ENCODE measurements at regions not wholly inside any gene's neighbourhood (a gene's known extent, or its start where the extent isn't known, plus 50 kb on each side); places are given as distances from the start of the nearest gene placed in this dataset.

GRCh38 chr13:89673789-89674311 is 1673.6 kb upstream of the MIR17HG start:
- H3K9ac ChIP-seq (ENCODE audit: low read length) = no peak overlapping the region
- 0 out of 2 replicates have a peak overlapping the region, but pooled peaks have one; percentile 34 for H2AFZ ChIP-seq (ENCODE audit: low read depth, low read length)
- H3K4me3 ChIP-seq (ENCODE audit: low read length) = no peak overlapping the region
- H3K27ac ChIP-seq (ENCODE audit: low read length) = no peak overlapping the region
- no peaks in the 10 kb centered on the region for H3K36me3 ChIP-seq (replicated peaks; ENCODE audit: low read depth, low read length)
- no peak for TF ChIP-seq CTCF (IDR thresholded peaks at IDR 0.05; ENCODE audit: low read depth, low read length)
- TF ChIP-seq EZH2phosphoT487 (IDR thresholded peaks at IDR 0.05; ENCODE audit: low read depth) = no peak
- H3K9me3 ChIP-seq (ENCODE audit: insufficient read depth, low read length) = 0 out of 2 replicates have a peak, but pooled peaks cover 3% of the 10 kb centered on the region
- H3K79me2 ChIP-seq (ENCODE audit: low read length) = no peaks in the 10 kb centered on the region
- no peaks in the 10 kb centered on the region for H3K27me3 ChIP-seq (ENCODE audit: low read depth, low read length)
- H4K20me1 ChIP-seq (ENCODE audit: insufficient read depth, low read length) = no peaks in the 10 kb centered on the region
- no peak overlapping the region for H3K4me2 ChIP-seq (ENCODE audit: low read length)
- no peaks in the 10 kb centered on the region for H3K4me1 ChIP-seq (ENCODE audit: low read length)

DNA sequence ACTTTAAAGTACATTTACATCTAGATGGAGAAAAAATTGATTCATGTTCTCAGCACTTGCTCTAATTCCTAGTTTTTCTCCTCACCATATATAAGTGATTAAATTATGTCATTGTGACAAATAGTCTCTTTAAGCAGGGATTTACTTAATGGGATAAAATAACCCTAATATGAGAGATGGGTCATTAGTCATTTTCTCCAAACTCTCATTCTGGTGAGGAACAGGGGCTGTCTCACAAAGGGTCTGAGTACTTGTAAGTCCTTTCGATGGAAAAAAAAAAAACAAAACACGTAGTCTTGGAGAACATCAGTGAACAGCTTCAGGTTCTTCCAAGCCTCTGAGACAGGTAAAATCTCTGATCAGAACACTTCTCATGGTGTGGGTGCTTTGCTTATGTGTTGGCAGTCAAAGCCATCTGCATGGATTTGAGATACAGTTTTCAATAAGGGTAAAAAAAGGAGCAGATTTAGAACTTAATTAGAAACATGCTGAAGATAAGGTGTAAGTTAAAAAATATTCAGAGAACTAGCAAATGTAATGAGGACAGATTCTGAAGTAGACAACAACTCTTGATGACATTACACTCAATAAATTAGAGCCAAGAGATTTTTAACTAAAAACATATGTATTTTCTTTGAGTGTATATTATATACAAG is 1668.9 kb upstream of the MIR17HG start:
- Histone ChIP-seq H3K4me1 (ENCODE audit: low read length) (no peaks in the 10 kb centered on the region), H2AFZ (ENCODE audit: low read depth, low read length) (no peak overlapping the region), H4K20me1 (ENCODE audit: insufficient read depth, low read length) (no peaks in the 10 kb centered on the region), H3K4me2 (ENCODE audit: low read length) (no peak overlapping the region), H3K9ac (ENCODE audit: low read length) (no peak overlapping the region), H3K27ac (ENCODE audit: low read length) (no peak overlapping the region), H3K36me3 (replicated peaks; ENCODE audit: low read depth, low read length) (no peaks in the 10 kb centered on the region), H3K27me3 (ENCODE audit: low read depth, low read length) (no peaks in the 10 kb centered on the region), H3K9me3 (ENCODE audit: insufficient read depth, low read length) (no peaks in the 10 kb centered on the region), H3K79me2 (ENCODE audit: low read length) (no peaks in the 10 kb centered on the region), H3K4me3 (ENCODE audit: low read length) (no peak overlapping the region)
- TF ChIP-seq CTCF (IDR thresholded peaks at IDR 0.05; ENCODE audit: low read depth, low read length) (no peak), EZH2phosphoT487 (IDR thresholded peaks at IDR 0.05; ENCODE audit: low read depth) (no peak)

- H3K27ac ChIP-seq (ENCODE audit: low read length) = no peak overlapping the region
- H3K27me3 ChIP-seq (ENCODE audit: low read depth, low read length) = no peaks in the 10 kb centered on the region
- no peak overlapping the region for H2AFZ ChIP-seq (ENCODE audit: low read depth, low read length)
- no peaks in the 10 kb centered on the region for H3K79me2 ChIP-seq (ENCODE audit: low read length)
- no peak overlapping the region for H3K9ac ChIP-seq (ENCODE audit: low read length)
- no peak overlapping the region for H3K4me3 ChIP-seq (ENCODE audit: low read length)
- no peaks in the 10 kb centered on the region for H3K4me1 ChIP-seq (ENCODE audit: low read length)
- H4K20me1 ChIP-seq (ENCODE audit: insufficient read depth, low read length) = no peaks in the 10 kb centered on the region
- no peaks in the 10 kb centered on the region for H3K36me3 ChIP-seq (replicated peaks; ENCODE audit: low read depth, low read length)
- H3K9me3 ChIP-seq (ENCODE audit: insufficient read depth, low read length) = no peaks in the 10 kb centered on the region
- no peak overlapping the region for H3K4me2 ChIP-seq (ENCODE audit: low read length)
- TF ChIP-seq EZH2phosphoT487 (IDR thresholded peaks at IDR 0.05; ENCODE audit: low read depth) (no peak), CTCF (IDR thresholded peaks at IDR 0.05; ENCODE audit: low read depth, low read length) (no peak)
These were observed 1662.6 kb upstream of the MIR17HG start for GRCh38 chr13:89684896-89685295.

GRCh38 chr13:89686171-89686570 is 1661.3 kb upstream of the MIR17HG start:
- no peak overlapping the region for H3K4me3 ChIP-seq (ENCODE audit: low read length)
- no peak overlapping the region for H3K9ac ChIP-seq (ENCODE audit: low read length)
- no peak overlapping the region for H2AFZ ChIP-seq (ENCODE audit: low read depth, low read length)
- H3K27me3 ChIP-seq (ENCODE audit: low read depth, low read length) = no peaks in the 10 kb centered on the region
- TF ChIP-seq CTCF (IDR thresholded peaks at IDR 0.05; ENCODE audit: low read depth, low read length) = no peak
- TF ChIP-seq EZH2phosphoT487 (IDR thresholded peaks at IDR 0.05; ENCODE audit: low read depth) = no peak
- H3K4me1 ChIP-seq (ENCODE audit: low read length) = no peaks in the 10 kb centered on the region
- no peak overlapping the region for H3K27ac ChIP-seq (ENCODE audit: low read length)
- H3K36me3 ChIP-seq (replicated peaks; ENCODE audit: low read depth, low read length) = no peaks in the 10 kb centered on the region
- H3K79me2 ChIP-seq (ENCODE audit: low read length) = no peaks in the 10 kb centered on the region
- H4K20me1 ChIP-seq (ENCODE audit: insufficient read depth, low read length) = no peaks in the 10 kb centered on the region
- H3K4me2 ChIP-seq (ENCODE audit: low read length) = no peak overlapping the region
- no peaks in the 10 kb centered on the region for H3K9me3 ChIP-seq (ENCODE audit: insufficient read depth, low read length)

Measured in OCI-LY3 (cell line).